Panc1 (cell line): ENCODE measurements at regions not wholly inside any gene's neighbourhood (a gene's known extent, or its start where the extent isn't known, plus 50 kb on each side); places are given as distances from the start of the nearest gene placed in this dataset.

Source experiments
- ATAC-seq: fragments of 200-7000 bp; cut with Tn5 transposase; 2 replicates; pipeline ENCODE4 v1.9.1; 2020; ENCODE audit warnings: mild to moderate bottlenecking, moderate library complexity
- BruUV-seq: library from RNA; stranded (reverse); fragments of 400-500 nt; replicated peaks from 2 replicates; lab custom pipeline; 2021; lab: Mats Ljungman, UMichigan
- CTCF ChIA-PET: fragments of 300-600 bp; sonication (Branson Sonifier 250); formaldehyde crosslinking; loops from one replicate; lab custom pipeline; 2022; ENCODE audit warnings: antibody characterized with exemption; lab: Charles Lee
- POLR2A ChIA-PET: fragments of 300-600 bp; sonication (Branson Sonifier 250); formaldehyde crosslinking; loops from one replicate; lab custom pipeline; 2022; ENCODE audit warnings: antibody characterized with exemption; lab: Charles Lee
- DNase-seq: peaks from one replicate; pipeline ENCODE4 v3.0.0-alpha.2; 2010; ENCODE audit warnings: low read depth, low spot score
- H3K27ac ChIP-seq: 2 replicates; pipeline ENCODE4 v1.5.1; 2011; ENCODE audit warnings: mild to moderate bottlenecking, low read length, inconsistent platforms
- H3K27me3 ChIP-seq: fragments of 200-500 bp; sonication (Bioruptor generic); 2 replicates; pipeline ENCODE4 v1.6.0; 2014; ENCODE audit warnings: low read length, inconsistent platforms; ENCODE audit not compliant: control insufficient read depth, insufficient read depth
- H3K36me3 ChIP-seq: fragments of 200-500 bp; sonication (Bioruptor generic); 2 replicates; pipeline ENCODE4 v1.5.1; 2014; ENCODE audit warnings: inconsistent platforms, mild to moderate bottlenecking, low read length, moderate library complexity; ENCODE audit not compliant: control insufficient read depth, insufficient read depth
- H3K4me1 ChIP-seq: 2 replicates; pipeline ENCODE4 v1.5.1; 2011; ENCODE audit warnings: inconsistent platforms, mild to moderate bottlenecking, low read length, moderate library complexity; ENCODE audit not compliant: control insufficient read depth, insufficient read depth
- H3K4me3 ChIP-seq, 2 experiments: 2 replicates each; pipeline ENCODE4 v1.5.1; 2011 to 2012; ENCODE audit warnings: low read depth in 2 of 2, low read length in 2 of 2, mild to moderate bottlenecking in 2 of 2, inconsistent platforms in 1 of 2, moderate library complexity in 1 of 2
- H3K9me3 ChIP-seq: fragments of 200-500 bp; sonication (Bioruptor generic); 2 replicates; pipeline ENCODE4 v1.5.1; 2014; ENCODE audit warnings: low read depth, mild to moderate bottlenecking, inconsistent platforms, low read length, moderate library complexity; ENCODE audit not compliant: control insufficient read depth, insufficient read depth
- CTCF ChIP-seq: fragments of 450-650 bp; IDR thresholded peaks from 2 replicates; pipeline ENCODE4 v1.5.1; 2017; ENCODE audit warnings: mild to moderate bottlenecking
- POLR2AphosphoS5 ChIP-seq: IDR thresholded peaks from 2 replicates; pipeline ENCODE4 v1.6.1; 2012; ENCODE audit warnings: mild to moderate bottlenecking, low read depth, low read length, moderate library complexity
- SIN3A ChIP-seq: IDR thresholded peaks from 2 replicates; pipeline ENCODE4 v1.6.1; 2012; ENCODE audit warnings: low read depth, mild to moderate bottlenecking, low read length, moderate library complexity, borderline replicate concordance; ENCODE audit not compliant: insufficient read depth
- TCF7L2 ChIP-seq: IDR thresholded peaks from 2 replicates; pipeline ENCODE4 v1.6.1; 2011; ENCODE audit warnings: mild to moderate bottlenecking, low read depth, low read length, inconsistent platforms
- in situ Hi-C: cut with HindIII; loops from 2 replicates; pipeline ENCODE4 v1.10.0; 2016; ENCODE audit warnings: low sequenced_read_pairs, low pct_unique_long_range_greater_than_20kb
- intact Hi-C: fragments of 100-400 bp; cut with micrococcal nuclease; formaldehyde crosslinking; loops from one replicate; pipeline ENCODE4 v1.10.0; 2022; ENCODE audit not compliant: unreplicated experiment
- TF ChIP-seq, protein P1 (sequence below), 2 experiments: IDR thresholded peaks; 2 replicates each; pipeline ENCODE4 v1.6.1; 2011 to 2012; ENCODE audit warnings: low read depth in 2 of 2, control low read depth in 1 of 2, low read length in 1 of 2, mild to moderate bottlenecking in 1 of 2, moderate library complexity in 1 of 2; ENCODE audit not compliant: insufficient read depth in 1 of 2

DNA sequence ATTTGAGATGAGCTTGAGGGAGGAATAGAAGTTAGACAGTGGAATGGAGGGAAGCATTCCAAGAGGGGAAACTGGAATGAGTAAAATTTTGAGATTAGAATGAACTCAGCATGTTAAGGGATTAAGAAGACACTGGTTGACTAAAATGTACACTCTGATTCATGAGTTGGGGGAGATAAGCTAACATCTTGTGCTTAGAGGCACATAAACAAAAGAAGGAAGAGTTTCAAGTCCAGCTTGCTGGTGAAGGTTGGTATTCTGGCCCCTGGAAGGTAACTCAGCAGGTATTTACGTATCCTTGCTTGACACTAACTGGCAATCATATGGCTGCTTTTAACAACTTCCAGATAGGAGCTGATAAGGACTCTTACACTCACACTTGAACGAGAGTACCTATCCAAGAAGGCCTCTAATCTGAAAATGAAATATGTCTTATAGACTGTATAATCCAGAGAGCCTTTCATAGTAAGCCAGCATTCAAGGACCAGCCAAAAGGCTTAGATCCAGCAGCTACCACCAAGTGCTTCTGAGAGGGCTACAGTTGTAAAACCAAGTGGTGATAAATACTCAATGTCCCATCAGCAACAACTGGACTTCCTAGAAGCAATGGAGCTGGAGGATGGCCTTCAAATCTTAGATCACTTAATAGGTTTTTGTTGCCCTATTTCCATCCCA is 149.7 kb upstream of the SERP2 start:
- no peak overlapping the region for H3K27ac ChIP-seq
- H3K4me1 ChIP-seq = no peaks in the 10 kb centered on the region
- in situ Hi-C loops = no loop called here
- ChIA-PET POLR2A (no interaction called here), CTCF (no interaction called here)
- ATAC-seq = no peak
- no TSS peak for BruUV-seq
- no peak overlapping the region for H3K4me3 ChIP-seq
- H3K27me3 ChIP-seq = no peaks in the 10 kb centered on the region
- no peak for TF ChIP-seq CTCF
- no peak for TF ChIP-seq TCF7L2
- no peak for DNase-seq
- H3K9me3 ChIP-seq = no peaks in the 10 kb centered on the region
- no peaks in the 10 kb centered on the region for H3K36me3 ChIP-seq
- intact Hi-C loops = no loop called here

DNA sequence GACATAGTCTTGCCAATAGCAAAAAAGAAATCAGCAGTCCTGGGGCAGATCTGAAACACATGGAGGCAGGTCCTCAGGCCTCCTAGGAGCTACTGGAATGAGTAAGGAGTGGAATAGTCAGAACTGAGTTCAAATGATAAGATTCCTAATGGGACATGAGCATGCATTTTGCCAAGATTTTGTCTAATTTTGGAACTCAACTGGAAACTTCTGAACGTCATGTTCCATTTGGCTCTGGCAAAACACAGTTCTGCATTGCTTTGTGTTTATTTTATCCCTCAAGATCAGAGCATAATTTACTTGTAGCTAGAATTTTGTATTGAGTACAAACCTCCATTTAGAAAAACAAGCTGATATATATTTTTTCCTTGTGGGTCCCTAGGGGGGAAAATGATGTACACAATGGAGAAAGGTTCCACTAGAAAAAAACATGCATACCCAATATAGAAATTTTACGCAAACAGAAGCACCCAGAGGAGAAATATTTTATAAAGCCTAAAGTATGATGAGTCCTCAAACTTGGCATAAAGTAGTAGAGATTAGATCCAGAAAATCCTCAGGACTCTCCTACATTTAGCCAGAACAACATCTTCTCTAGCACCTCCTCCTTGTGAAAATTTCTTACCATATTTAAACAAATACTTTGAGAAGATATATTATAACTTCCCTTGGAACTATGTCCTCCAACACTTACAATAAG is 149.0 kb upstream of the SERP2 start:
- ChIA-PET POLR2A (no interaction called here), CTCF (no interaction called here)
- in situ Hi-C loops (no loop called here), intact Hi-C loops (no loop called here)
- TF ChIP-seq, protein P1, sequence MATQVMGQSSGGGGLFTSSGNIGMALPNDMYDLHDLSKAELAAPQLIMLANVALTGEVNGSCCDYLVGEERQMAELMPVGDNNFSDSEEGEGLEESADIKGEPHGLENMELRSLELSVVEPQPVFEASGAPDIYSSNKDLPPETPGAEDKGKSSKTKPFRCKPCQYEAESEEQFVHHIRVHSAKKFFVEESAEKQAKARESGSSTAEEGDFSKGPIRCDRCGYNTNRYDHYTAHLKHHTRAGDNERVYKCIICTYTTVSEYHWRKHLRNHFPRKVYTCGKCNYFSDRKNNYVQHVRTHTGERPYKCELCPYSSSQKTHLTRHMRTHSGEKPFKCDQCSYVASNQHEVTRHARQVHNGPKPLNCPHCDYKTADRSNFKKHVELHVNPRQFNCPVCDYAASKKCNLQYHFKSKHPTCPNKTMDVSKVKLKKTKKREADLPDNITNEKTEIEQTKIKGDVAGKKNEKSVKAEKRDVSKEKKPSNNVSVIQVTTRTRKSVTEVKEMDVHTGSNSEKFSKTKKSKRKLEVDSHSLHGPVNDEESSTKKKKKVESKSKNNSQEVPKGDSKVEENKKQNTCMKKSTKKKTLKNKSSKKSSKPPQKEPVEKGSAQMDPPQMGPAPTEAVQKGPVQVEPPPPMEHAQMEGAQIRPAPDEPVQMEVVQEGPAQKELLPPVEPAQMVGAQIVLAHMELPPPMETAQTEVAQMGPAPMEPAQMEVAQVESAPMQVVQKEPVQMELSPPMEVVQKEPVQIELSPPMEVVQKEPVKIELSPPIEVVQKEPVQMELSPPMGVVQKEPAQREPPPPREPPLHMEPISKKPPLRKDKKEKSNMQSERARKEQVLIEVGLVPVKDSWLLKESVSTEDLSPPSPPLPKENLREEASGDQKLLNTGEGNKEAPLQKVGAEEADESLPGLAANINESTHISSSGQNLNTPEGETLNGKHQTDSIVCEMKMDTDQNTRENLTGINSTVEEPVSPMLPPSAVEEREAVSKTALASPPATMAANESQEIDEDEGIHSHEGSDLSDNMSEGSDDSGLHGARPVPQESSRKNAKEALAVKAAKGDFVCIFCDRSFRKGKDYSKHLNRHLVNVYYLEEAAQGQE (IDR thresholded peaks at IDR 0.05; ENCODE audit: insufficient read depth in 1 of 2, low read depth in 2 of 2, low read length in 1 of 2) = no peak
- no peak for TF ChIP-seq TCF7L2
- no peak for TF ChIP-seq CTCF
- no peak for TF ChIP-seq POLR2AphosphoS5
- no peak for TF ChIP-seq SIN3A
- BruUV-seq = no TSS peak
- DNase-seq (no peak), ATAC-seq (no peak)
- H3K4me3 ChIP-seq = no peak overlapping the region
- no peaks in the 10 kb centered on the region for H3K27me3 ChIP-seq
- no peaks in the 10 kb centered on the region for H3K4me1 ChIP-seq
- no peaks in the 10 kb centered on the region for H3K36me3 ChIP-seq
- H3K9me3 ChIP-seq = no peaks in the 10 kb centered on the region
- no peak overlapping the region for H3K27ac ChIP-seq
